ENCODE measurements at regions not wholly inside any gene's neighbourhood (a gene's known extent, or its start where the extent isn't known, plus 50 kb on each side); places are given as distances from the start of the nearest gene placed in this dataset.

DNA sequence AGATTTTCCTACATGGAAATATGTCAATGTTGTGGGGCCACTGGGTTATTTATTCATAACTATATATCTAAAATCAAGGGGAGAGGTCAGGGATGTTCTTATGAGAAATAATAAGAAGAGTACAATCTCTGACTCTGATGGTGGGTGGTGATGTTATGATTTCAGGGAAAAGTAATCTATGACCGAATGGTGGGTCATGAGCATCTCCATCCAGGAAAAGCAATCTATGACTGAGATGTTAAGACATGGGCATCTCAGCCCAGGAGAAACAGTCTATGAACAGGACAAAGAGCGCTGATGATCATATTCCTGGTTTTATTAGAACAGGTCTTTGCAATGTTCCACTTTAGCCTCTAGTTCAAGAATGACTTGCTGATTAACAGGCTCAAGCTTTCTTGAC is 137.1 kb downstream of the ARSF start:
- H4K91ac ChIP-seq (ENCODE audit: insufficient read length, low read depth, low read length), result no peak overlapping the region
- TF ChIP-seq CTCF (conservative IDR thresholded peaks at IDR 0.05), result no peak
- H3K4me3 Mint-ChIP-seq, result no peak overlapping the region

More for the DNA sequence above, 137.1 kb downstream of the ARSF start:
- Histone ChIP-seq H2BK12ac (ENCODE audit: insufficient read length, low read depth, low read length) (no peak overlapping the region), H3K9me3 (ENCODE audit: control insufficient read depth, low read depth, low read length) (no peaks in the 10 kb centered on the region), H3K23me2 (ENCODE audit: insufficient read length, low read depth, low read length, poor library complexity, severe bottlenecking) (no peaks in the 10 kb centered on the region), H4K8ac (replicated peaks; ENCODE audit: insufficient read length, low read depth, low read length) (no peak overlapping the region), H3K27me3 (ENCODE audit: insufficient read depth, low read length) (no peaks in the 10 kb centered on the region), H3K14ac (ENCODE audit: insufficient read depth, low read length) (no peak overlapping the region), H3K23ac (ENCODE audit: insufficient read length, low read depth, low read length) (no peak overlapping the region), H2BK5ac (ENCODE audit: insufficient read length, low read length) (no peak overlapping the region), H3K4me2 (ENCODE audit: insufficient read depth, insufficient read length, low read length) (no peak overlapping the region), H3T11ph (ENCODE audit: low read length) (no peak overlapping the region), H3K27ac (ENCODE audit: insufficient read length, low read depth, low read length) (no peak overlapping the region), H3K18ac (ENCODE audit: insufficient read length, low read depth, low read length) (no peak overlapping the region), H2BK20ac (ENCODE audit: low read depth, low read length, poor library complexity, severe bottlenecking) (no peak overlapping the region), H3K56ac (ENCODE audit: insufficient read length, low read depth, low read length) (no peak overlapping the region), H4K5ac (ENCODE audit: insufficient read length, low read depth, low read length) (no peak overlapping the region), H2BK15ac (ENCODE audit: low read depth, low read length) (no peak overlapping the region), H4K20me1 (ENCODE audit: control insufficient read depth, insufficient read depth, insufficient read length) (no peaks in the 10 kb centered on the region), H2BK120ac (ENCODE audit: low read depth, low read length, poor library complexity, severe bottlenecking) (no peak overlapping the region), H3K4ac (ENCODE audit: low read depth, low read length) (no peak overlapping the region), H3K79me1 (ENCODE audit: insufficient read depth, low read depth, low read length, poor library complexity, severe bottlenecking) (no peaks in the 10 kb centered on the region), H3K9ac (ENCODE audit: extremely low read depth, insufficient read length, low read length) (no peak overlapping the region), H3K79me2 (ENCODE audit: insufficient read depth, low read length) (no peaks in the 10 kb centered on the region), H2AFZ (ENCODE audit: low read length) (no peak overlapping the region), H2AK5ac (ENCODE audit: insufficient read length, low read length) (no peak overlapping the region), H3K4me1 (ENCODE audit: insufficient read depth, low read length) (peaks cover 3% of the 10 kb centered on the region; the same call in 1 of the 2 replicates)
- no peak overlapping the region for H3K27ac Mint-ChIP-seq
- no peaks in the 10 kb centered on the region for H3K36me3 Mint-ChIP-seq (ENCODE audit: insufficient read depth in 1 of 3, low read depth in 3 of 3)
- no peak for DNase-seq
- no CpG with 5 or more reads among the region's 2 CpGs for WGBS (ENCODE audit: extremely low coverage, insufficient read length, low lambda C conversion rate)
- H3K27me3 Mint-ChIP-seq (ENCODE audit: low read depth), result no peaks in the 10 kb centered on the region
- H3K4me1 Mint-ChIP-seq, result peaks cover 22 to 25% of the 10 kb centered on the region in 2 experiments
- peaks cover 0 to 2% of the 10 kb centered on the region in 2 experiments; a peak in 1 of 5 replicates for H3K9me3 Mint-ChIP-seq
